Smooth muscle cell (in vitro differentiated cells): ENCODE measurements at regions not wholly inside any gene's neighbourhood (a gene's known extent, or its start where the extent isn't known, plus 50 kb on each side); places are given as distances from the start of the nearest gene placed in this dataset.
"Not testable (repeated sequence)": the region's sequence is repeated elsewhere in the genome, so short reads cannot be mapped to it uniquely, and the experiment has no call there.

Source experiments
- DNase-seq: peaks from one replicate; lab custom pipeline; 2025; ENCODE audit not compliant: unreplicated experiment; lab: John Stamatoyannopoulos, UW
- H2AFZ ChIP-seq: fragments of 200-600 bp; sonication (generic); 2 replicates; pipeline ENCODE4 v1.6.0; 2016; ENCODE audit warnings: antibody characterized with exemption, low read depth, mild to moderate bottlenecking
- H3F3A ChIP-seq: fragments of 200-600 bp; sonication (generic); 2 replicates; pipeline ENCODE4 v1.6.0; 2017; ENCODE audit warnings: antibody characterized with exemption, low read depth
- H3K27ac ChIP-seq: fragments of 200-600 bp; sonication (generic); 2 replicates; pipeline ENCODE4 v1.5.1; 2016; ENCODE audit warnings: low read depth, mild to moderate bottlenecking
- H3K27me3 ChIP-seq: fragments of 200-600 bp; sonication (generic); 2 replicates; pipeline ENCODE4 v1.6.1; 2016; ENCODE audit warnings: low read depth, mild to moderate bottlenecking
- H3K36me3 ChIP-seq: fragments of 200-600 bp; sonication (generic); 2 replicates; pipeline ENCODE4 v1.5.1; 2016; ENCODE audit warnings: low read depth
- H3K4me1 ChIP-seq: fragments of 200-600 bp; sonication (generic); 2 replicates; pipeline ENCODE4 v1.5.1; 2016; ENCODE audit warnings: low read depth
- H3K4me2 ChIP-seq: fragments of 200-600 bp; sonication (generic); 2 replicates; pipeline ENCODE4 v1.6.0; 2016; ENCODE audit warnings: mild to moderate bottlenecking
- H3K4me3 ChIP-seq: fragments of 200-600 bp; sonication (generic); 2 replicates; pipeline ENCODE4 v1.5.1; 2016; ENCODE audit warnings: mild to moderate bottlenecking
- H3K79me2 ChIP-seq: fragments of 200-600 bp; sonication (generic); 2 replicates; pipeline ENCODE4 v1.6.0; 2016; ENCODE audit warnings: low read depth, mild to moderate bottlenecking
- H3K9ac ChIP-seq: fragments of 200-600 bp; sonication (generic); 2 replicates; pipeline ENCODE4 v1.6.0; 2016; ENCODE audit warnings: low read depth
- H3K9me3 ChIP-seq: fragments of 200-600 bp; sonication (generic); replicated peaks from 2 replicates; pipeline ENCODE4 v1.5.1; 2016; ENCODE audit warnings: low read depth
- H4K20me1 ChIP-seq: fragments of 200-600 bp; sonication (generic); 2 replicates; pipeline ENCODE4 v1.6.0; 2016; ENCODE audit warnings: low read depth
- CTCF ChIP-seq: fragments of 200-600 bp; sonication (generic); IDR thresholded peaks from 2 replicates; pipeline ENCODE4 v1.5.1; 2017; ENCODE audit warnings: borderline replicate concordance, mild to moderate bottlenecking, antibody characterized with exemption; ENCODE audit not compliant: insufficient read depth, poor library complexity, severe bottlenecking
- WGBS: methylation state at CpG from one replicate; pipeline ENCODE4 v1.1.7; 2016; ENCODE audit warnings: low lambda C conversion rate; 5-methylcytosine and 5-hydroxymethylcytosine counted together

GRCh38 chr18:1092228-1092627, 187.6 kb downstream of the ADCYAP1 start:
- H3K27me3 ChIP-seq, result no peaks in the 10 kb centered on the region
- no peak overlapping the region for H3K27ac ChIP-seq
- H3K4me3 ChIP-seq, result no peak overlapping the region

GRCh38 chr18:1094409-1094808, 189.7 kb downstream of the ADCYAP1 start:
- H3K9ac ChIP-seq, result no peak overlapping the region
- H3K4me2 ChIP-seq, result no peak overlapping the region
- no peaks in the 10 kb centered on the region for H3K4me1 ChIP-seq
- H3K79me2 ChIP-seq, result no peaks in the 10 kb centered on the region
- H3K27ac ChIP-seq, result no peak overlapping the region
- H3F3A ChIP-seq, result no peaks in the 10 kb centered on the region
- no peak for TF ChIP-seq CTCF
- H3K4me3 ChIP-seq, result no peak overlapping the region
- WGBS, result 61% methylated on average over 4 of the region's 4 CpGs
- H3K27me3 ChIP-seq, result no peaks in the 10 kb centered on the region
- H3K36me3 ChIP-seq, result no peaks in the 10 kb centered on the region
- DNase-seq, result no peak
- H4K20me1 ChIP-seq, result peaks cover 10% of the 10 kb centered on the region
- no peaks in the 10 kb centered on the region for H3K9me3 ChIP-seq
- H2AFZ ChIP-seq, result no peak overlapping the region

More at GRCh38 chr18:1092228-1092627, 187.6 kb downstream of the ADCYAP1 start:
- no peaks in the 10 kb centered on the region for H3K4me1 ChIP-seq
- H3K4me2 ChIP-seq, result no peak overlapping the region
- no peak overlapping the region for H2AFZ ChIP-seq
- H4K20me1 ChIP-seq, result peaks cover 10% of the 10 kb centered on the region
- 77% methylated on average over 5 of the region's 5 CpGs for WGBS
- no peaks in the 10 kb centered on the region for H3K79me2 ChIP-seq
- no peaks in the 10 kb centered on the region for H3K9me3 ChIP-seq
- DNase-seq, result no peak
- no peak for TF ChIP-seq CTCF
- H3K36me3 ChIP-seq, result no peaks in the 10 kb centered on the region
- H3F3A ChIP-seq, result no peaks in the 10 kb centered on the region
- no peak overlapping the region for H3K9ac ChIP-seq

- not testable (repeated sequence) for DNase-seq, H3K36me3 ChIP-seq, H3K4me2 ChIP-seq, H3K9ac ChIP-seq, H3K27me3 ChIP-seq, H3K9me3 ChIP-seq, H4K20me1 ChIP-seq, H3K4me1 ChIP-seq, H3K27ac ChIP-seq, H2AFZ ChIP-seq, H3K4me3 ChIP-seq, H3F3A ChIP-seq, H3K79me2 ChIP-seq
- WGBS, result 98% methylated on average over 40 of the region's 51 CpGs
These were observed 193.5 kb downstream of the ADCYAP1 start for GRCh38 chr18:1097991-1098735.

GRCh38 chr18:1102848-1103247, 198.2 kb downstream of the ADCYAP1 start:
- no peaks in the 10 kb centered on the region for H3K4me1 ChIP-seq
- WGBS, result 97% methylated on average over 2 of the region's 2 CpGs
- no peak for DNase-seq
- H3K4me3 ChIP-seq, result no peak overlapping the region
- H3K27me3 ChIP-seq, result no peaks in the 10 kb centered on the region
- H3K9ac ChIP-seq, result no peak overlapping the region
- no peak for TF ChIP-seq CTCF
- H3F3A ChIP-seq, result no peaks in the 10 kb centered on the region
- no peak overlapping the region for H3K27ac ChIP-seq
- H4K20me1 ChIP-seq, result peaks cover 12% of the 10 kb centered on the region
- no peak overlapping the region for H3K4me2 ChIP-seq
- no peaks in the 10 kb centered on the region for H3K36me3 ChIP-seq
- no peak overlapping the region for H2AFZ ChIP-seq
- H3K9me3 ChIP-seq, result no peaks in the 10 kb centered on the region
- no peaks in the 10 kb centered on the region for H3K79me2 ChIP-seq
